ENCODE measurements at regions not wholly inside any gene's neighbourhood (a gene's known extent, or its start where the extent isn't known, plus 50 kb on each side); places are given as distances from the start of the nearest gene placed in this dataset.

- TF ChIP-seq POLR2AphosphoS5 (IDR thresholded peaks at IDR 0.05; ENCODE audit: low read length): no peak
- TF ChIP-seq ZSCAN29 (IDR thresholded peaks at IDR 0.05): no peak
- no peak for TF ChIP-seq ZBTB40 (IDR thresholded peaks at IDR 0.05; ENCODE audit: borderline replicate concordance)
- no peak for TF ChIP-seq EP300 (IDR thresholded peaks at IDR 0.05; ENCODE audit: borderline replicate concordance in 1 of 2, control insufficient read depth in 1 of 2, low read depth in 2 of 2, low read length in 2 of 2)
- TF ChIP-seq SIX5 (IDR thresholded peaks at IDR 0.05; ENCODE audit: low read depth, low read length, severe bottlenecking): no peak
- TF ChIP-seq MXI1 (IDR thresholded peaks at IDR 0.05; ENCODE audit: low read depth, low read length): no peak
- no peak for TF ChIP-seq EGR1 (IDR thresholded peaks at IDR 0.05; ENCODE audit: borderline replicate concordance in 1 of 2, low read depth in 2 of 2, low read length in 2 of 2)
Observed at GRCh38 chr7:110148054-110148453, 942.9 kb upstream of the LRRN3 start.
